GM18508 (cell line): ENCODE measurements at regions not wholly inside any gene's neighbourhood (a gene's known extent, or its start where the extent isn't known, plus 50 kb on each side); places are given as distances from the start of the nearest gene placed in this dataset.
"Not testable (repeated sequence)": the region's sequence is repeated elsewhere in the genome, so short reads cannot be mapped to it uniquely, and the experiment has no call there.

Source experiments
- ATAC-seq: cut with Tn5 transposase; IDR thresholded peaks from one replicate; pipeline ENCODE4 v1.9.1; 2021; ENCODE audit warnings: moderate number of reproducible peaks; ENCODE audit not compliant: insufficient read depth, unreplicated experiment

DNA sequence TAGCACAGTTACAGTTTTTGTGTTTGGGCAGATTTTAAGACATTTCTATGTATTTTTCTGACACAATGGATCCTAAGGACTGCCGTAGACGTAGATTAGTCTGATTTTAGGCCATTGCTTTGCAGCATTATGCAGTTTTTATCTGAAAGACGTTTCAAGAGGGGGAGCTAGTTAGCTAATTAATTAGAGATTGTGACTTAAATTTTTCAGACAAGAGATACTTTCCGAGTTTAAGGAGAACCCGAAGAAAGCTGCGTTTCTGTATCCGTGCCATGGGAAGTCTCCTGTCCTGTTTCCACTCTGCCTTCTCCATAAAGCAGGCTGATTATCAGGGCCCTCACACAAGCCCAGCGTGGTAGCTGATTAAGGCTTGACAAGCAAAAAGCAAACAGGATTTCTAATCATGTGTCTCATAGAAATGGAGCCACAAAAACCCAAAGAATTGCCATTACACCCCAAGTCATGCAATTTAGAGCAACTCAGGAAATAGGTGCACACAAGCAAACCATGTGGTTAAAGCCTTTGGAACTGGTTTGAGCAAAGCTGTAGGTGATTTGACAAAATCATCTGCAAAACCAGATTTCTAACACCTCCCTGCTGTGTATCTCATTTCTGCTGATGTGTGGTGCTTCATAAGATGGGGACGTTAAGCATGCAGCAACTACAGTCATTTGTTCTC, 808.1 kb downstream of the RNF144A start:
- ATAC-seq: no peak

DNA sequence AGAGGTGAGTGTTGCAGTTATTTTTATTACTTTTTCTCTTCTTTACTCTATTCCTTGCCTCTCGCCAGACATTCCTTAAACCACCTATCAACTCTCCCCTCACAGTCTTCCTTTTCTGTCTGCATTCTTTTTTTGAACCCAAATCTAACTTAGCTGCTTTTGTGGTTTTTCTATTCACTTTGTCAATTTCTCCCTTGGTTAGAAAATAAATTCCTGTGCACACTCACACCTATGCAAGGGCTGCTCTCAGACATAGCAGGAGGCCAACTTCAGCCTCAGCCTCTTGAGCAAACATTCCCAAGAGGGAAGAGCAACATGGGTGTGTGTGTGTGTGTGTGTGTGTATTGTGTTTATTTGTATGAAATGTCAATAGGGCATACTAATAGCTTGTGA, 808.6 kb downstream of the RNF144A start:
- no peak for ATAC-seq

DNA sequence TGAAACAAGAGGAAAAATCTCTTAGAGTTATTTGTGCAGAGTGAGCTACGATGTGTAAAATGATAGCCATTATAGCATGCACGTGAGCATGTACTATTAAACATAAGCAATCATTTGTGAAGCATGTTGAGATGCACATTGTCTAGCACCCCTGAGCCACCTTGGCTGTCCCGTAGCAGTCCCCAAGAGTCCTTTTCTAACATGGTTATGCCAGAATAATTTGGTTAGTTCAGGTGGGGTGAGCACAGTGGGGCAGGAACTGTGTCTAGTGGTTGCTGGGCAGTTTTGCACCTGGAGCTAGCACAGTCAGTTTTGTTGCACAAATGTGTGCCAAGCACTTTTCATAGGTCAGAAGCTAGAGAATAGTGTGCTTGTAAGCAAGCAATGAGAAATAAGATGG, 809.8 kb downstream of the RNF144A start:
- no peak for ATAC-seq

DNA sequence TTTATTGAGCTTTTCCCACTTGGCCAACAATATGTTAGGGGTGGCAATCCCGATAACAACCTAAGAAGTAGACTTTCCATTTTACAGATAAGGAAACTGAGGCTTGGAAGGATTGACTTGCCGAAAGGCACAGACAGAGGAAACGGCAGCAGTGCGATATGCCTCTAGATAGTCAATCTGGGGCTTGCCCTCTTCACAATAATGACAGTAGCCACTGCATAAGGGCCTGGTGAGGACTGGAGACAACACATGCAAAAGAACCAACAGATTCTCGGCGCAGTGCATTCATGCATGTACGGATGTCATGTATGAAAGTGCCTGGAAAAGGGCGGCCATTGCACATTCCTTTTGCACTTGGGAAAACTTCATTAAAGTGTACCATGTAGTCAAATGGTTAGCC, 811.2 kb downstream of the RNF144A start:
- ATAC-seq: no peak

DNA sequence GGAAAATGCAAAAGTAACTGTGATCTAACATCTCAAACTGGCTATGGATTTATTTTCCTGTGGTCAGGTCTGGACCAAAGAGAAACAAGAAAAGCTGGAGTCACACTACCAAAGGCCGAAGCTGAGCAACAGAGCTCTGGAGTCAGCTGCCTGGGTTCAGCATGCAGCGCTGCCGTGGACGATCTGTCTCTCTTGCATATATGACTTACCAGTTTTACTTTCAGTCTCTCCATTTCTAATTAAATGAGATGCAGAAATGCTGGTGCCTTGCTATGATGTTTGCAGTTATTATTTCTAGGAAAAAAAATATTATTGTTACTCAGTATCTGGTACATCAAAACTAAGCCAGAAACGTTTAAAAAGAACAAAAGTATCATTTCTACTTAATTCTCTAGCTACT, 813.2 kb downstream of the RNF144A start:
- ATAC-seq: no peak

DNA sequence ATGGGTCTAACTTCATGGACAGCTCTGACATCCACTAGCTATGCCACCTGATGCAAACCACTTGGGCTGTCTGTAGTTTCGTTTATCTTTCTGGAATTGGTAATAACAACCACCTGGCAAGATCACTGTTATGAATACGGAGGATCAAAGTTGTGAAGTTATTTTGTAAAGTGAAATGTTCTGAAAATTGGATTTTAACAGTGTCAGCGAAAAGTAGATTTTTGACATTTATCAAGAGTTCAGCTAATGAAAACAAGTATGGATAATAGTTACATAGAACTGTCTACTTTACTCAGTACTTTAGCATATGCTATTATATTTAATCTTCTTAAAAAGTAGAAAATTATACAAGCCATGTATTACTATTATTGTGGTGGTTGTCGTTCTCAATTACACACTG, 813.8 kb downstream of the RNF144A start:
- no peak for ATAC-seq

DNA sequence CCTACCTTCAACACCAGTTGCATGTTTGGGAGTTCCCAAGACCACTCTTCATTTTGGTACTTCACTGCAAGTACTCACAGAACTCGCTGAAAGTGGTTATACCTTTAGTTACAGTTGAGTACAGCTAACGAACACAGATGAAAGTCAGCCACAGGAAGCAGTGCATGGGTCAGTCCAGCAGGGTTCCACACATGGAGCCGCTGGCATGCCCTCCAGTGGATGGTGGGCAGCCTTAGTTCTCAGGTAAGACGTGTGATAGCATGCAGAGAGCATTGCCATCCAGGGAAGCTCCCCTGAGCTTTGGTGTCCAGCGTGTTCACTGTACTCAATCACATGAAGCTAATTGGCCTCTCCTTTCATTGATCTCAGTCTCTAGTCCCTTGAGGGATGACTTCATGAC, 815.3 kb downstream of the RNF144A start:
- ATAC-seq: no peak

DNA sequence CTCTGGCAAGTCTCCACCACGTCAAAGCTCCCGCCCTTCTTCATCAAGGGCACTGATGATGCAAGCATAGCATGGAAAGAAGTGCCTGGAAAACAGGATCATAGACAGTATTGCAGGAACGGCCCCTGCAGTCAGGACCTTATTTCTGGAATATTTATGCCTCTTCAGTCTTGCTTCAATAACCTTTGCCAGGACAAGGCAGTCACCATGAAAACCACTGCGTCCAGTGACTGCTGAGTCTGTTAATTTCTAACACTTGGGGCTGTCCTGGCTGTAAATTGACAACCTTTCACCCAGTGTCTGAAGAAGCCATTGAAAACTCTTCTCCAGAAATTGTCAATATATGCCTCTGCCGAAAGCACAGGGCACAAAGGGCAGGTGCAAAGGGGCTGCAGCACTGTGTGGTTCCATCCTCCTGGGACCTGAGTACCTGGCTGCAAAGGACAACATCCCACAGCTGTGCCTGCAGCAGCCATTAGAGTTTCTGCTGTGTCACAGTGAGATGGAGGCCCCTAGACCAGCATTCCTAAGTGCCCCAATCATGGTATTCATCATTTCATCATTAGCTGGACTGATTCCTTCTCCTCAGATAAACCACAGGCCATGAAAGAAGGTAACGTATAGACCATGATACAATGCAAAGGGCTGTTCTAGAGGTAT, 819.6 kb downstream of the RNF144A start:
- ATAC-seq: no peak

DNA sequence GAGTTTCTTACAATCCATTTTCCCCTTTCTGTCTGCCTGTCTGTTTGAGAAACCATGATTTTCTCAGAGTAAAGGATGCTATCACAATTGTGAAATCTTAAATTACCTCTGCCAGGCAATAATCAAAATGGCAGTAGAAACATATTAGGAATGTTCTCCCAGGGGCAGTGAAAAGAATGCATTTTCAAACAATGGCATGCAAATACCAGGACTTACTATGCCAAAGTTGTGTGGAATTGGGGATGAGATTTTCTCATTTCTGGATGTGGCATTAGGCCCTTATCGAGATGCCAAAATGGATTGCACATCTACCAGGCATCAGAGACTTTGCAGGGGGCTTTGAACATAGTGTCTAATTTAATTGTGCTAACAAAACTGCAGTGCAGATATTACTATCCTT, 821.4 kb downstream of the RNF144A start:
- ATAC-seq: no peak

DNA sequence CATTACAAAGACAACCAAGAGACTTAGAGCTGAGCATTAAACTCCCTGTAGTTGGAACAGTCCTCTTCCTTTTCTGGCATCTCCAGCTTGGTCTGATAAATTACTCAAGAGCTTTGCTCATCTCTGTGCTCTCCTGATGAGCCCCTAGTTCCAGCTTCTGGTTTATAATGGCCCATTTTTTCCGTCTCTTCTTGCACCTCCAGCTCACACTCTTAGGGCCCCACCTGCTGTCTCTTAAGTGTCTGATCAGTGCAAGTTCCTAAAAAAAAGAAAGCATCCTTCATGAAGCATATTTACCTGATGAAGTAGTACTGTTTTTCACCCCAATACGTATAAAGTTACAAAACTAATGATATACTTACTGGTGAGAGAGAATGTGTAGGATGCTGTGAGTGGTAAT, 822.9 kb downstream of the RNF144A start:
- ATAC-seq: no peak

DNA sequence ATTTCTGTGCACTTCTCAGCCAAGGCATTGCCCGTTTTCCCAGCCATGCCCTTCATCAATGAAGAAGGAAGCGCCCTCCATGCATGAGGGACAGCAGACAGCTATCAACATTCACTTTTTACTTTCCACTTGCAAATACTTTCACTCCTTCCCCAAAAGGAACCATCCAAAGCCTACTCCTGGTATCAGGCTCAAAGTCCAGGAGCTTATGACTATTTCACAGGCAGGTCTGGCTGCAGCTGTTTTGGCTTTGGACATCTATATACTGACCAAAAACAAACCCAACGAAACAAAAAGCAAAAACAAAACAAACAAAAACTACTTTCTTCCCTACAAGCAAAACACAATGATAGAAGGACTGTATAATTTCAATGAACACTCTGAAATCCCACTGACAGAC, 825.1 kb downstream of the RNF144A start:
- ATAC-seq: no peak

DNA sequence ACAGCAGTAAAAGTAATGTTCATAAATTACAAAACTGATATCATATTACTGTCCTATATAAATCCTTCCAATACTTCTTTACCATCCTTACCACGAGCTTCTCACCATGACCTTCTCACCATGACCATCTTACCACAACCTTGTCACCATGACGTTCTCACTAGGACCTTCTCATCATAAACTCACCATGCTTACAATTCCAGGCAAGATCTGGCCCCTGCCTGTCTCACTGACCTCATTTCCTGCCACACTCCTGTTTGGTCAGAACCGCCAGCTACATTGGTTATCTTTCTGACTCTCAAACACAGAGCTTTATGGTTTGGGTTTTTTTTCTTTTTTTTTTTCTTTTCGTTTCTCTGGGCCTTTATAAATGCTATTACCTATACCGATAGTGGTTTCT, 827.6 kb downstream of the RNF144A start:
- no peak for ATAC-seq

DNA sequence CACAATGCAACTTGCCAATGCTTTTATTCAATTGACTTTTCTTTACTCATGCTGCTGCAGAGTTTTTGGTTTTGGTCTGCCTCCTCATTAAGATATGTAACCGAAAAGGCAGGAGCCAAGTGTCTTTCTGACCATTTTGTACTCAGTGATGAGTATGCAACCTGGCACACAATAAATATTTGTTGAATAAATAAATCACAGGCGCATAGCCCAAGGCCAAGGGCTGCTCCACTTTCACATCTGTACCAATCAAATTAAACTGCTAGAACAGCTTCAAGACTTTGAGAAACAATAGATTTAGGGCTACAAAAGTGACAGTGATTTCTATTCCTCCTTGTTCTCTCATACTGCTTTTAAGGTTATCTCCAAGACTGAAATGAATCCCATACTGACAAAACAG, 828.2 kb downstream of the RNF144A start:
- ATAC-seq: no peak

DNA sequence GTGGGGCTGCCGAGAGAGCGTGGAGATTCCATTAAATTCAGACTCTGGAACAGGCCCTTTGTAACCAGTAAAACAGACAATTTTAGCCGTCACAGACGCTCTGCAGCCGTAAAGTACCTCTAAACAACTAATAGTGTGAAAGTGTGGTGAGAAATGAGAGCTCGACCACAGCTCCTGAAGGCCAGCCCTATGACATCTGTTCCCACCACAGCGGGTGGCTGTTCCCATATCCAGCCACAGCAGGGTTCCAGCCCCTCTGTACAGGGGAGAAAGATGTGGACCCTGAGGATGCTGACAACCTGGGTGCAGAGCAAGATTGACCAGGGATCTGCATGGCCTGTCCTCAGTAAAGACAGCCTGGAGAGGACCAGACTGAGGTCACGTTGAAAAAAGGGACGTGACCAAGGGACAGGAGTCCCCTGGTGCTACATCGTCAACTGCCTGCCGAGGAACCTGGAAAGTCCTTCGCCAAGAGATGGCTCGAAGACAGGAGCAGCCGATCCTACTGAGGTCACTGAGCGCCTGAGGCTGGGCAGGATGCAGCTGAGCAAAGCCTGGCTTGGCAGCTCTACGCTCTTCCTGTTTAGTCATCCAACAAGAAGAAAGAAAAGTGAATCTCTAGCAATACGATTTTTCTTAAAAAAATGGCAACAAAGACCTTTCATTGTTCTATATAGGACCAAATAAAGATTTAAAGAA, 831.7 kb downstream of the RNF144A start:
- ATAC-seq: no peak

DNA sequence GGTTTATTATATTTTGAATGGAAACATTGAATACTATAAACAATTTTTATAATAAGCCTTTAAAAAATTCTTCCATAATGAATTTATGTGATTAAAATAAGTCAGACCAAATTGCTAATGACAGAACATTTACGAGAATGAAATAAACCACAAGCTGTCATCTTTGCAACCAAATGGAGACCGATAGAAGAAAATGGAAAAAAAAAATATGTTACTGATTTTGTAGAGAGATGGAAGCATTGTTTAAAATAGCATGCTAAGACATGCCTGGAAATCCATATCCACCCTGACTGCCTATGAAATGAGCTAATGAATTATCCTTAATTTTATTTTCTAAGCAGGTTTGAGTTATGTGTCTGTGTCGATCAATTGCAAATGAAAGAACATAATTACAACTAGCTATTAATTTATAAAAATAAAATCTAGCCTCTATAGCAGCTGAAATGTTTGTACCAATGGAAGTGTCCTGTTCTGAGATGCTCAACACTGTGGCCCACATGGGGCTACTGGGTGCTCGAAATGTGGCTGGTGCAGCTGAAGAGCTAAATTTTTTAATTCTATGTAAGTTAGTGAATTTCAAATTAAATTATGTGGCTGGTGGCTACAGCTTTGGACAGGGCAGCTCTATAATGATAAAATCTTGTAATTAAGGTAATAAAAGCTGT, 832.8 kb downstream of the RNF144A start:
- no peak for ATAC-seq

DNA sequence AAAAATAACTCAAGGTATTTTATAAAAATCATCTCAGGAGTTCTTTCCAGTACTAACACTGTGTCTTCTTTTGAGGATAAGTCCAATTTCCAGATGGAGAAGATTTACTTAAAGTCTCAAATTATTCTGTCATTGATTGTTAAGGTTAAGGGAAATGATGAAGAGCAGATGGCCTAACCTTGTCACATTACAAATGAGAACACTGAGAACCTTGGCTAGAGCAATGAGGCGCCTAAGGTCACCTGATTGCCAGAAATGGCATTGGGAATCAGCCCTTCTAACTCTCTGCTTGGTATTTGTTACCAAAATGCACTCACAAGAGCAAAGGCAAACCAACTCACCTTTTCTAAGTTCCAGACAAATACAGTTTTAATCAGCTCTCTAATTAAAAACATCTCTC, 835.1 kb downstream of the RNF144A start:
- no peak for ATAC-seq

DNA sequence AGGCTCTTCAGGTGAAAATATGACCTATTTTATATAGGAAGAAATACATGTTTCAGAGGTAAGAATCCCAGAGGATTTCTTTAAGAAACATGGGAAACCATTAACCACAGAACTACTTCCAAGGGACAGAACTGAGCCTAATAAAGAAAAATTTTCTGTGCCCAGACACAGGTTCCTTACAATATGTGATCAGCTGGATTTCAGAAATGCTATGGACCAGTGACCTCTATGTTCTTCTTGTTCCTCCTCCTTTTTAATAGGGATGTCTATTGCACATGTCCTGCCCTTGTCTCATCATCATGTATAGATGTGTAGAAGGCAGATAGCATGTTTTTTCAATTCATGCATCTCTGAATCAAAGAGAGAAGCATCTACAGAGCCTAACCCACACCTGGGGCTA, 836.6 kb downstream of the RNF144A start:
- ATAC-seq: no peak

DNA sequence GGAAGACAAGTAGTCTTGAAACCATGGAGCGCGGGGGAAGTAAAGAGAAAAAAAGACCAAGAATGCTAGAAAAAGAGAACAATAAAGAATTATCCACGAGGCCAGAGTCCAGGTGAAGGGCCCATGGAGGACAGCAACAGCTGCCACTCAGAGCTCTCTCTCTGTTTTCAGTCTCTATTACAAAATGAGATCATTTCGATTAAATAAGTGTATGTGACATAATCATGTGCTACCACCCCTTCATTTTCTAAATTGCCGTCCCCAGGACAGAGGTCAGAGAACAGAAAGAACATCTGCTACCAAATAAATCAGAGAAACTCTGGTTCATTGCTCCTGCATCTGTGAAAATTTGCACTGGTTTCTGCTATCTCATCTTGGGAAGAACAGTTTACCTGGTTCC, 838.7 kb downstream of the RNF144A start:
- no peak for ATAC-seq

DNA sequence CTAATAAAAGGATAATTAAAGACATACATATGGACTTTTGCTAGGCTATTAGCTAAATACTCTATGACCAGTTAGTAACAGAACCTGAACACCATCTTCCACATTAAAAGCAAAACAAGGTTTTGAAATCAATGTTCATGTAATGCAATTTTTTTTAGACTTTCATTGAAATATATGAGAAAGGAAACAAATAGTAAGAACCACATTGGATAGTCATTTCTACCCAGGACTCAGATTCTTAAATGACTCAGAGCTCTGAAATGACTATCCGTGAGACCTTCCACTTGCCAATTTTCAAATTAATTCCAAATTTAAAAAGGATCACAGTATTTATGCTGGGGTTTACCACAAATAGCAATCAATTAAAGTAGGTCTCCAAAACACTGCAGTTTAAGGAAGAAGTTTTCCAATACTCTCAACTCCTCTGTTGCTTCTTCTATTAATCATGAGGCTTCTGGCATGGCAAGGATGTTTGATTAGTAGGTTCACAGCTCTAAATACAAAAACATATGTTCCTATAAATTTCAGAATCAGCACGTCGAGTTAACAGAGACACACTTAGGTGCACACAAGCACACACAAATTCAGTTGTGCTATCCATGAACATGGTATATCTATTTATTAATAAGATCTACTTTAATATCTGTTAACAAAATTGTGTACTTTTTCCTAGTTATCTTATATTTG, 841.0 kb downstream of the RNF144A start:
- no peak for ATAC-seq

DNA sequence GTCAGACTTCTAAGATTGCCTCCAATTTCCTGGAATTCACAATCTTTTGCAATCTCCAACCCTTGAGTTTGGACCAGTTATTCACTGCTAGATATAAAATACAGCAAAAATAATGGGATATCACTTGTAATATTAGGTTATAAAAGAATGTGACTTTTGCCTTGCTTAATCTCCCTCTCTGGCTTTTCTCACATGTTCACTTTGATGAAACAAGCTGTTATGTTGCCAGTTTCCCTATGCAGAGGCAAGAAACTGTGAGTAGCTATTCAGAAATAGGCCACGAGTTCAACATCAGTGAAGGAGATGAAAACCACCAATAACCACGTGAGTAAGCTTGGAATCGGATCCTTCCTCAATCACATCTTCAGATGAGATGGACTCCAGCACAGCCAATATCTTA, 842.7 kb downstream of the RNF144A start:
- ATAC-seq: no peak

DNA sequence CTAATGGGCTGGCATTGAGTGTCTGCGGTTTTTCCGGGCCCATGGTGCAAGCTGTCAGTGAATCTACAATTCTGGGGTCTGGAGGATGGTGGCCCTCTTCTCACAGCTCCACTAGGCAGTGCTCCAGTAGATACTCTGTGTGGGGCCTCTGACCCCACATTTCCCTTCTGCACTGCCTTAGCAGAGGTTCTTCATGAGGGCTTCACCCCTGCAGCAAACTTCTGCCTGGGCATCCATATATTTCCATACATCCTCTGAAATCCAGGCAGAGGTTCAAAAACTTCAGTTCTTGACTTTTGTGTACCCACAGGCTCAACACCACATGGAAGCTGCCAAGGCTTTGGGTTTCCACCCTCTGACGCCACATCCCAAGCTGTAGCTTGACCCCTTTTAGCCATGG, 846.2 kb downstream of the RNF144A start:
- ATAC-seq: not testable (repeated sequence)
